ENCODE measurements at regions not wholly inside any gene's neighbourhood (a gene's known extent, or its start where the extent isn't known, plus 50 kb on each side); places are given as distances from the start of the nearest gene placed in this dataset.

GRCh38 chr2:120919216-120919615 is 183.5 kb downstream of the GLI2 start:
- TF ChIP-seq POLR2A (IDR thresholded peaks at IDR 0.05; ENCODE audit: low read length) (no peak), GATA1 (IDR thresholded peaks at IDR 0.05; ENCODE audit: low read depth, low read length) (no peak)

Measured in erythroblast (primary cell).